ENCODE measurements at regions not wholly inside any gene's neighbourhood (a gene's known extent, or its start where the extent isn't known, plus 50 kb on each side); places are given as distances from the start of the nearest gene placed in this dataset.

- DNase-seq: no peak
Observed at GRCh38 chr13:40318366-40318765, 348.1 kb downstream of the FOXO1 start.

DNA sequence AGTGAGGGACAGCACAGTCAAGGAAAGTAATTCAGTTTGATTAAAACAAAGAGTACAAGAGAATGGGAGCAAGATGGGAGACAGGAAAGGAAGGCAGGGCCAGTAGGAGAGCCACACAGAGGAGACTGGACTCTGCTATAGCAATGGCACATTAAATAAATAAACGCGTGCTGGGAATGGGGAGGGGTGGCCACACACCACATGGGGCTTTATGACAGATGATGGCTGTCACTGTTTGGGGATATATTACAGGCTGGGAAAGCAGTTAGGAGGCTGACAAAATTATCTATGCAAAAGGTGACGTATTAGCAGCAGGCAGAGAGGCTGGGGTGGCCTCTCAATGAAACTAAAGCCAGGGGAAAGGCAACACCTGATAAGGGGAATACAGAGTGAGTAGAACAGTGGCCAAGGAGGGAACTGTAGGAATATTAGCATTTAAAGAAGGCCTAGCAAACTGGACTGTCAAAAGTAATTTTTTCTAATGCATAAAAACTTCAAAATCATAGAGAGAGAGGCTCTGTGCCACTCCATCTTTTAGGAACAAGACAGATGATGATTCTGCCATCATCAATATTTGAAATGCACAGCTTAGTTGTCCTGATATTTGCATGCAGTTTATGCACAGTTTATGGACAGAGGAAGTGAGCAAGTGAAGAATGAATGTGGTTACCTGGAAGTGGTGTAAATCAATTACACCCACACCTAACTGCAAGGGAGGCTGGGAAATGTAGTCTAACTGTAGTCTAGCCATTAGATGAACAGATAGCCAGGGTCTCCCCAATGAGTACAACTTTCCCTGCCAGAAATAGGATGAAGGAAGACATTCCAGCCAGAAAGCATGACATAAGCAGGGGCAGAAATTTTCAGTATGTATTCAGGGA is 346.5 kb downstream of the FOXO1 start:
- DNase-seq: no peak

GRCh38 chr13:40328091-40328490 is 338.4 kb downstream of the FOXO1 start:
- DNase-seq: no peak

DNA sequence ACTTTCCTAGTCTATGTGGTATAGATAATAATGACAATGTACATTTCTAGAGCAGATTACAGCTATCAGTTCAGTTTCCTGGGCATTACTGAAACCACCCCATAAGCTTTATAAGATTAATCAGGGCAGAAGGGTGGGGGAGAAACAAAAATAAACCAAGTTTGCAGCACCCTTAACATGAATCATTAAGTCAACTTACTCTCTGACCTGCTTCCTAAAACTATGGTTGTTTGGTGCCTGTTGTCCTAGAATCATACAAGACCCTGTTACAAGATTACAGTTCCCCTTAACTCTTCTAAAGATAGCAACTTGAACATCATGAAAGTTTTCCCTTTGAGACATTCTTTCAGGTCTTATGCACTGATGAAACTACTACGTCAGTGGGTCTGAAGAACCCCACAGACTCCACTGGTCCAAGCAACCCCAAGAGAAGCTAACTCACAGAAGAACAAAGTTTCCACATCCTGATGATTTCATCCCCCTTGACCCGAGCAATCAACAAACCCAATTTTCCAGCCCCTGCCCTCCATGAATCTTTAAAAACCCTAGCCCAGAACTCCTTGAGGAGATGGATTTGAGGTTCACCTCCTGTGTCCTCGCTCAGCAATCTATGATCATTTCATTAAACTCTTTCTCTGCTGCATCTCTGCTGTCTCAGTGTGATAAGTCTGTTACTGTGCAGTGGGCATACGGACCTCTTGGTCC is 336.5 kb downstream of the FOXO1 start:
- DNase-seq: no peak

- DNase-seq: no peak
Observed at GRCh38 chr13:40330950-40331349, 335.5 kb downstream of the FOXO1 start.

DNA sequence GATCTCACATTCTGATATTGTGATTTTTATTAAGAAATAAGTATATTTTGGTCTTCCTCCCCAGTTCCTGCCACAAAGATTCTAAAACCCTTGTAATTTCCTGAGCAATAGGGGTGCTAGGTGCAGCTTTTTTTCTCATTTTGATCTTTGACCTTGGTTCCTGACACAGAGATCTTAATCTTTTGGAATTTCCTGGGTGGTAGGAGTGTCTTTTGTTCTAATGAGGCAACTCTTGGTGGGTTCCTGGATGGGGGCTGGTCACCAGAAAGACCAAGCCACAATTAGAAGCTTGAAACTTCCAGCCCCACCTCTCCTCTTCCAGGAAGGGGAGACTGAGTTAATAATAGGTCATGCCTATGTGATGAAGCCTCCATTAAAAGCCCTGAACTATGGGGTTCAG is 334.6 kb downstream of the FOXO1 start:
- no peak for DNase-seq

DNA sequence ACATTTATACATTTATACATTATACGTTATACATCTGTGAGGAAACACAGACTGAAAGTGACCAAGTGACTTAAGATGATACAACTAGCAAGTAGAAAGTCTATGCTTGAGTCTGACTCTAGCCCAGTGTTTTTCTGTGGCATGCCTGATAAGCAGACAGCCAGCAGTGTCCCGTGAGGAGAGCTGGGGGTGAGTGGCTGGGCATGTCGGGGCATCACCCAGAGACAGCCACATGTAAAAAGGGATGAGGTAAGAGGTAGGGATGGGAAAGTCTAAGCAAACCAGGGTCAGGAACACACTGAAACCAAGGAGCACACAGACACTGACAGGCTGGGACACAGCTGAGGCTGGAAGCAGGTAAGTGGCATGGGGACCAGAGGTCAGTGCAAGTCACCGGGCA is 333.2 kb downstream of the FOXO1 start:
- DNase-seq: no peak

- no peak for DNase-seq
Observed at GRCh38 chr13:40334031-40334430, 332.4 kb downstream of the FOXO1 start.

GRCh38 chr13:40334616-40335015 is 331.8 kb downstream of the FOXO1 start:
- no peak for DNase-seq

GRCh38 chr13:40336228-40337221 is 329.9 kb downstream of the FOXO1 start:
- no peak for DNase-seq

GRCh38 chr13:40337651-40338050 is 328.8 kb downstream of the FOXO1 start:
- DNase-seq: no peak

- DNase-seq: no peak
Observed at GRCh38 chr13:40338217-40338616, 328.2 kb downstream of the FOXO1 start.

GRCh38 chr13:40340368-40341095 is 325.9 kb downstream of the FOXO1 start:
- DNase-seq: no peak

DNA sequence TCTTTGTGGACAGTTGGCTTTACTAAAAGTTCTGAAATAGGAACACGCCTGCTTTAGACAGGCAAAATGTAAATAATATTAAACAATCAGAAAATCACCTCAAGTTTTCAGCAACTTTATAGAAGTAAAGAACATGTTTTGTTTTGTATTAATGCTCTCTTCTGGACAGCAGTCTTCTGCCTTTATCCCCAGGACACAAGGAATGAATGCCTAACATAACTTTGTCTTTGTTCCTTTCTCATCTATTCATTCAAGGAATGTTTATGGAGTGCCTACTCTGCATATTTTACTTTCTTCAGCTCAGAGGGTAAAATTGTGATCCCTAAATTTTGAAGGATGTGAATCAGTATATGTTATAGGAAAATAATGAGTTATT is 325.4 kb downstream of the FOXO1 start:
- DNase-seq: no peak

DNA sequence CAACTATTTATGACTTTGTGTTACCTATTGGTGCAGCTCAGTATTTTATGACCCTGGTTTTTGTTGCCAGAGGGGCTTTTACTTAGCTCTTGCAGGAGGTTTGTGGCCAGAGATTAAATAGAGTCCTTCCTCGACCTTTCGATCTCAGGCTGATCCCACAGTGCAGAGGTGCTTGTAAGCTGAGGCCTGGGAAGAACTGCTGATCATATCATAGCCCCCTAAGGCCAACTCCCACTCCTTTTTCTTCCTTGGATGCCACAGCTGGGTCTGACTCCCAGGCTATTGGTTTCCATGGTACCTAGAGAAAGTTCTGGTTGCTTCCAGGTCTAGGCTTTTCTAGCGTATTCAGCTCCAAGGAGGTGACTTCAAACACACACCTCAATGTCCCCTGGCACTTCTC is 324.9 kb downstream of the FOXO1 start:
- DNase-seq: no peak

- DNase-seq: no peak
Observed at GRCh38 chr13:40342461-40342860, 324.0 kb downstream of the FOXO1 start.

DNA sequence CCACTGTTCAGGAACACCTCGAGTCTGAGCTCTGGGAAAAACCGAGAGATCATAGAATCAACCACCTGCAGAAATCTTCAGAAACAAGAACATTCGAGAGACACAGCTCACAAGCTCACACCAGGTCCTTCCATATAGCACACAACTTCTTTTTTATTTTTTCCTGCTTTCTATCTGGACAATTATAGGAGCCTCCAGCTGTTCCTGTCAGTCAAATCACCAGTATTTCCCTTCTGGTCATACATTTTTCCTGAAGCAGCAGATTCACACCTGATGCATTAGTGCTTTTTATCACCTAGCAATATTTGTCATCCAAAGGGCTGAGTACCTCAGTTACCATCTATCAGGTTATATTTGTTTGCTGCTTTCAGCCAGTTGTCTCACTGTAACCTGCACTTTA is 323.5 kb downstream of the FOXO1 start:
- DNase-seq: no peak

GRCh38 chr13:40343550-40344269 is 322.7 kb downstream of the FOXO1 start:
- DNase-seq: no peak

DNA sequence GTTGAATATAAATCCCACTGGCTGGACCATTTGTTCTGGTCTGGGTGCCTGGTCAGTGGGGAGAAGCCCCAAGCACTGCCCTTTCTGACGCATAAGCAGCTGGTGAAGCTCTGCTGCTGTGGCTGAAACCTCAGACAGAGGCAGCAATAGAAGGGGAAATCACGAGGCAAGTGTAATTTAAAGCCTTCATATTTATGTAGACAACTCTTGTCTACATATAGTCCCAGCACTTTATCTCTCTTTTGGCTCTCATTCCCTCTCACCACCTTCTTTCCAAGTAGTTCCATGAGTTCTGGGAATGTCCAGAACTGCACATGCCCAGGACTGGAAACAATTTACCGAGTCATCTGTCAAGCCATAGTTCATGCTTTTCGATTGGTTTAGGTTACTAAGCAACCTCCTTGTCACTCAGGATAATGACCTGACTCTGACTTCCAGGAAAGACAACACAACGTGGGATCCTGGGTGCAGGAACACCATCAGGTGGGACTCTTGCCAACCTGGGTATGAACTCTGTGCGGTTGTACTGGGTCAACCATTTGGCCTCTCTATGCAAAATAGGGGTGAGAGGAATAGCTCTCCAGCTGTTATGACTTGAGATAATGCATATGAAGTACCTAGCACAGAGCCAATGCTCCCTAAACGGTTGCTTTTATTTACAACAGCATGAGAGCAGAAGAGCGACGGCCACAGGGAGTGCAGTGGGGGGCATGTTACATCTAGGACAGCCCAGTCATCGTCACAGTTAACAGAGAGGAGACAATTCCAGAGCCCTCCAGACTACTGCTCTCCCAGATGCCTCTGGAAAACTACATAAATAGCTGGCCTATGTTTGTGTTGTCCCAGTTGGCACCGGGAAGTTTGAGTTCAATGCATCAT is 321.9 kb downstream of the FOXO1 start:
- DNase-seq: no peak

GRCh38 chr13:40345149-40345514 is 321.3 kb downstream of the FOXO1 start:
- no peak for DNase-seq

Measured in activated gamma-delta T cell (primary cell).